Neuronal stem cell (in vitro differentiated cells): ENCODE measurements at regions not wholly inside any gene's neighbourhood (a gene's known extent, or its start where the extent isn't known, plus 50 kb on each side); places are given as distances from the start of the nearest gene placed in this dataset.
A peak's percentile ranks its signal among the peaks of the same experiment; 100 is the strongest.
"Not testable (repeated sequence)": the region's sequence is repeated elsewhere in the genome, so short reads cannot be mapped to it uniquely, and the experiment has no call there.

Experiments
- DNase-seq: peaks from one replicate; pipeline ENCODE4 v3.0.0-alpha.2; 2013; ENCODE audit warnings: low spot score
- H2AFZ ChIP-seq: one replicate; pipeline ENCODE4 v1.6.1; 2013; ENCODE audit warnings: mild to moderate bottlenecking, low read length, inconsistent platforms
- H2AK5ac ChIP-seq: 2 replicates; pipeline ENCODE4 v1.6.1; 2013; ENCODE audit warnings: low read depth, mild to moderate bottlenecking, inconsistent platforms, low read length, moderate library complexity, mixed read lengths
- H2BK120ac ChIP-seq: 2 replicates; pipeline ENCODE4 v1.6.1; 2013; ENCODE audit warnings: low read depth, mild to moderate bottlenecking, inconsistent platforms, low read length, moderate library complexity, mixed read lengths
- H2BK12ac ChIP-seq: one replicate; pipeline ENCODE4 v1.6.1; 2013; ENCODE audit warnings: low read length, inconsistent platforms
- H2BK15ac ChIP-seq: 2 replicates; pipeline ENCODE4 v1.6.1; 2013; ENCODE audit warnings: mild to moderate bottlenecking, low read length, inconsistent platforms, mixed read lengths
- H2BK5ac ChIP-seq: one replicate; pipeline ENCODE4 v1.6.1; 2013; ENCODE audit warnings: inconsistent platforms, mild to moderate bottlenecking, low read length, moderate library complexity
- H3K14ac ChIP-seq: one replicate; pipeline ENCODE4 v1.6.1; 2013; ENCODE audit warnings: low read length, inconsistent platforms
- H3K18ac ChIP-seq: 2 replicates; pipeline ENCODE4 v1.6.1; 2013; ENCODE audit warnings: low read length, inconsistent platforms
- H3K23ac ChIP-seq: 2 replicates; pipeline ENCODE4 v1.6.1; 2013; ENCODE audit warnings: low read depth, mild to moderate bottlenecking, mixed read lengths, low read length, inconsistent platforms; ENCODE audit not compliant: poor library complexity
- H3K27ac ChIP-seq: replicated peaks from 3 replicates; pipeline ENCODE4 v1.5.1; 2013; ENCODE audit warnings: low read length, inconsistent platforms
- H3K27me3 ChIP-seq, 3 experiments: 2 replicates each; pipeline ENCODE4 v1.6.1; 2013; ENCODE audit warnings: low read length in 3 of 3, mild to moderate bottlenecking in 2 of 3, inconsistent platforms in 1 of 3, low read depth in 1 of 3, mixed read lengths in 1 of 3, moderate library complexity in 1 of 3; ENCODE audit not compliant: control insufficient read depth in 3 of 3, insufficient read depth in 3 of 3
- H3K36me3 ChIP-seq, 2 donors: replicated peaks in 1 of 2; 2 replicates each; pipeline ENCODE4 v1.6.1; 2013; ENCODE audit warnings: low read length in 2 of 2; ENCODE audit not compliant: control insufficient read depth in 2 of 2, insufficient read depth in 2 of 2
- H3K4ac ChIP-seq: 2 replicates; pipeline ENCODE4 v1.6.1; 2013; ENCODE audit warnings: inconsistent platforms, mild to moderate bottlenecking, low read length, moderate library complexity
- H3K4me1 ChIP-seq, 2 donors: 1 replicate in 1 of 2; 2 replicates in 1 of 2; pipeline ENCODE4 v1.6.1; 2013; ENCODE audit warnings: low read length in 2 of 2, low read depth in 1 of 2; ENCODE audit not compliant: control insufficient read depth in 2 of 2, insufficient read depth in 1 of 2
- H3K4me2 ChIP-seq: one replicate; pipeline ENCODE4 v1.6.1; 2013; ENCODE audit warnings: mild to moderate bottlenecking, low read length, inconsistent platforms; ENCODE audit not compliant: insufficient read depth, poor library complexity, severe bottlenecking
- H3K4me3 ChIP-seq, 2 donors: 2 replicates each; pipeline ENCODE4 v1.5.1; 2013; ENCODE audit warnings: low read length in 2 of 2, mild to moderate bottlenecking in 2 of 2, inconsistent platforms in 1 of 2, moderate library complexity in 1 of 2
- H3K79me1 ChIP-seq: one replicate; pipeline ENCODE4 v1.6.1; 2013; ENCODE audit warnings: low read depth, mild to moderate bottlenecking, inconsistent platforms, low read length, moderate library complexity
- H3K9ac ChIP-seq: one replicate; pipeline ENCODE4 v1.6.1; 2013; ENCODE audit warnings: mild to moderate bottlenecking, low read depth, low read length, inconsistent platforms; ENCODE audit not compliant: poor library complexity
- H3K9me3 ChIP-seq, 2 donors: replicated peaks in 1 of 2; 2 replicates each; pipeline versions ENCODE3 to v1.6.1; 2013; ENCODE audit warnings: low read length in 2 of 2, mild to moderate bottlenecking in 2 of 2, inconsistent platforms in 1 of 2, low read depth in 1 of 2, mixed read lengths in 1 of 2, moderate library complexity in 1 of 2; ENCODE audit not compliant: control insufficient read depth in 2 of 2, insufficient read depth in 1 of 2
- H4K8ac ChIP-seq: one replicate; pipeline ENCODE4 v1.6.1; 2013; ENCODE audit warnings: low read depth, mild to moderate bottlenecking, inconsistent platforms, low read length, moderate library complexity
- H4K91ac ChIP-seq: one replicate; pipeline ENCODE4 v1.6.1; 2013; ENCODE audit warnings: low read length, low read depth, mild to moderate bottlenecking, inconsistent platforms; ENCODE audit not compliant: poor library complexity
- WGBS, 2 donors: extraction: QIAGEN DNeasy Blood & Tissue Kit; methylation state at CpG; one replicate each; pipeline ENCODE4 v1.1.7; 2013; ENCODE audit warnings: missing lambda C conversion rate in 2 of 2, mixed read lengths in 1 of 2; ENCODE audit not compliant: insufficient read length in 2 of 2, insufficient replicate concordance in 1 of 2; ENCODE audit errors: extremely low coverage in 2 of 2; 5-methylcytosine and 5-hydroxymethylcytosine counted together

GRCh38 chr4:118592289-118592688, 92.9 kb upstream of the METTL14 start:
- not testable (repeated sequence) for H3K36me3 ChIP-seq, H2BK120ac ChIP-seq, H3K9ac ChIP-seq, H3K4me1 ChIP-seq, H2AFZ ChIP-seq, H2BK12ac ChIP-seq, H3K27ac ChIP-seq, H4K91ac ChIP-seq, DNase-seq, H4K8ac ChIP-seq, H3K27me3 ChIP-seq, H2BK5ac ChIP-seq, H3K18ac ChIP-seq, H2BK15ac ChIP-seq, H3K79me1 ChIP-seq, H3K9me3 ChIP-seq, H2AK5ac ChIP-seq, H3K4ac ChIP-seq, H3K14ac ChIP-seq, H3K23ac ChIP-seq
- Histone ChIP-seq H3K4me3 (peak overlapping the region; percentile 72 to 87), H3K4me2 (peak overlapping the region; percentile 33)
- no CpG with 5 or more reads among the region's 14 CpGs for WGBS, 2 donors

GRCh38 chr4:118595883-118596282, 89.3 kb upstream of the METTL14 start:
- DNase-seq, H2AFZ ChIP-seq, H3K36me3 ChIP-seq, H3K27ac ChIP-seq, H4K8ac ChIP-seq, H3K23ac ChIP-seq, H3K18ac ChIP-seq, H3K4me1 ChIP-seq, H4K91ac ChIP-seq, H3K14ac ChIP-seq, H3K4me2 ChIP-seq, H2BK5ac ChIP-seq, H3K9ac ChIP-seq, H3K4ac ChIP-seq, H3K4me3 ChIP-seq, H2BK15ac ChIP-seq, H2BK12ac ChIP-seq, H3K79me1 ChIP-seq, H2AK5ac ChIP-seq, H2BK120ac ChIP-seq, H3K27me3 ChIP-seq, H3K9me3 ChIP-seq: not testable (repeated sequence)
- no CpG with 5 or more reads among the region's 3 CpGs for WGBS, 2 donors

GRCh38 chr4:118625097-118625496, 60.1 kb upstream of the METTL14 start:
- WGBS, 2 donors: no CpG with 5 or more reads among the region's 4 CpGs
- not testable (repeated sequence) for H2BK15ac ChIP-seq, H2BK12ac ChIP-seq, H3K23ac ChIP-seq, H4K8ac ChIP-seq, H3K9me3 ChIP-seq, H2AFZ ChIP-seq, H3K4me2 ChIP-seq, H3K4me3 ChIP-seq, H3K9ac ChIP-seq, H3K79me1 ChIP-seq, H2BK120ac ChIP-seq, H3K27me3 ChIP-seq, DNase-seq, H3K27ac ChIP-seq, H3K14ac ChIP-seq, H2AK5ac ChIP-seq, H2BK5ac ChIP-seq, H3K36me3 ChIP-seq, H3K18ac ChIP-seq, H3K4me1 ChIP-seq, H3K4ac ChIP-seq, H4K91ac ChIP-seq

- not testable (repeated sequence) for DNase-seq, H4K8ac ChIP-seq
Measured at GRCh38 chr4:118629697-118630096, 55.5 kb upstream of the METTL14 start.

More at GRCh38 chr4:118629697-118630096, 55.5 kb upstream of the METTL14 start:
- not testable (repeated sequence) for H3K27me3 ChIP-seq, H3K4ac ChIP-seq, H3K4me1 ChIP-seq, H3K23ac ChIP-seq, H3K4me3 ChIP-seq, H4K91ac ChIP-seq, H2AFZ ChIP-seq, H3K4me2 ChIP-seq, H3K27ac ChIP-seq, H2BK15ac ChIP-seq, H2BK120ac ChIP-seq, H3K14ac ChIP-seq, H3K9me3 ChIP-seq, H3K9ac ChIP-seq, H2BK5ac ChIP-seq, H2AK5ac ChIP-seq, H3K18ac ChIP-seq, H3K79me1 ChIP-seq, H2BK12ac ChIP-seq
- H3K36me3 ChIP-seq: peaks cover 0 to 31% of the 10 kb centered on the region in 2 donors
- no CpG with 5 or more reads among the region's 2 CpGs for WGBS, 2 donors
